IPS-15b (cell line): ENCODE measurements at regions not wholly inside any gene's neighbourhood (a gene's known extent, or its start where the extent isn't known, plus 50 kb on each side); places are given as distances from the start of the nearest gene placed in this dataset.

Experiments used
- H3K27me3 ChIP-seq: one replicate; pipeline ENCODE4 v1.6.1; 2013; ENCODE audit warnings: low read length; ENCODE audit not compliant: control insufficient read depth, insufficient read depth
- H3K36me3 ChIP-seq: one replicate; pipeline ENCODE4 v1.6.1; 2013; ENCODE audit warnings: low read length; ENCODE audit not compliant: control insufficient read depth, insufficient read depth
- H3K4me1 ChIP-seq: one replicate; pipeline ENCODE4 v1.6.1; 2013; ENCODE audit warnings: mild to moderate bottlenecking, low read length; ENCODE audit not compliant: control insufficient read depth, insufficient read depth
- H3K4me3 ChIP-seq: one replicate; pipeline ENCODE4 v1.5.1; 2013; ENCODE audit warnings: low read depth, low read length
- H3K9ac ChIP-seq: one replicate; pipeline ENCODE4 v1.6.1; 2013; ENCODE audit warnings: low read depth, mild to moderate bottlenecking, low read length
- H3K9me3 ChIP-seq: one replicate; pipeline ENCODE4 v1.6.1; 2013; ENCODE audit warnings: mild to moderate bottlenecking, low read length; ENCODE audit not compliant: control insufficient read depth, insufficient read depth

GRCh38 chr2:180664507-180664906, 315.9 kb upstream of the UBE2E3 start:
- Histone ChIP-seq H3K9ac (no peak overlapping the region), H3K4me1 (no peaks in the 10 kb centered on the region), H3K36me3 (no peaks in the 10 kb centered on the region), H3K4me3 (no peak overlapping the region), H3K27me3 (no peaks in the 10 kb centered on the region), H3K9me3 (no peaks in the 10 kb centered on the region)

- Histone ChIP-seq H3K36me3 (no peaks in the 10 kb centered on the region), H3K27me3 (no peaks in the 10 kb centered on the region), H3K4me3 (no peak overlapping the region), H3K9ac (no peak overlapping the region), H3K4me1 (no peaks in the 10 kb centered on the region), H3K9me3 (no peaks in the 10 kb centered on the region)
Measured at GRCh38 chr2:180662941-180663471, 317.4 kb upstream of the UBE2E3 start.

GRCh38 chr2:180662521-180662920, 317.9 kb upstream of the UBE2E3 start:
- no peaks in the 10 kb centered on the region for H3K27me3 ChIP-seq
- no peaks in the 10 kb centered on the region for H3K36me3 ChIP-seq
- no peaks in the 10 kb centered on the region for H3K9me3 ChIP-seq
- H3K9ac ChIP-seq, result no peak overlapping the region
- H3K4me1 ChIP-seq, result no peaks in the 10 kb centered on the region
- no peak overlapping the region for H3K4me3 ChIP-seq

GRCh38 chr2:180661686-180662030, 318.7 kb upstream of the UBE2E3 start:
- H3K9me3 ChIP-seq, result no peaks in the 10 kb centered on the region
- H3K27me3 ChIP-seq, result no peaks in the 10 kb centered on the region
- H3K4me1 ChIP-seq, result no peaks in the 10 kb centered on the region
- H3K9ac ChIP-seq, result no peak overlapping the region
- H3K36me3 ChIP-seq, result no peaks in the 10 kb centered on the region
- H3K4me3 ChIP-seq, result no peak overlapping the region

- no peaks in the 10 kb centered on the region for H3K36me3 ChIP-seq
- H3K4me3 ChIP-seq, result no peak overlapping the region
- no peaks in the 10 kb centered on the region for H3K27me3 ChIP-seq
- no peaks in the 10 kb centered on the region for H3K9me3 ChIP-seq
- H3K4me1 ChIP-seq, result no peaks in the 10 kb centered on the region
- no peak overlapping the region for H3K9ac ChIP-seq
Measured at GRCh38 chr2:180660881-180661685, 319.3 kb upstream of the UBE2E3 start.

- Histone ChIP-seq H3K4me3 (no peak overlapping the region), H3K27me3 (no peaks in the 10 kb centered on the region), H3K4me1 (no peaks in the 10 kb centered on the region), H3K36me3 (no peaks in the 10 kb centered on the region), H3K9me3 (no peaks in the 10 kb centered on the region), H3K9ac (no peak overlapping the region)
Measured at GRCh38 chr2:180660207-180660606, 320.2 kb upstream of the UBE2E3 start.

GRCh38 chr2:180657054-180657453, 323.4 kb upstream of the UBE2E3 start:
- Histone ChIP-seq H3K9ac (no peak overlapping the region), H3K36me3 (no peaks in the 10 kb centered on the region), H3K9me3 (no peaks in the 10 kb centered on the region), H3K27me3 (no peaks in the 10 kb centered on the region), H3K4me1 (no peaks in the 10 kb centered on the region), H3K4me3 (no peak overlapping the region)

GRCh38 chr2:180656455-180656847, 324.0 kb upstream of the UBE2E3 start:
- Histone ChIP-seq H3K27me3 (no peaks in the 10 kb centered on the region), H3K4me3 (no peak overlapping the region), H3K9ac (no peak overlapping the region), H3K4me1 (no peaks in the 10 kb centered on the region), H3K36me3 (no peaks in the 10 kb centered on the region), H3K9me3 (no peaks in the 10 kb centered on the region)

GRCh38 chr2:180655842-180656454, 324.5 kb upstream of the UBE2E3 start:
- Histone ChIP-seq H3K4me3 (no peak overlapping the region), H3K9me3 (no peaks in the 10 kb centered on the region), H3K4me1 (no peaks in the 10 kb centered on the region), H3K27me3 (no peaks in the 10 kb centered on the region), H3K9ac (no peak overlapping the region), H3K36me3 (no peaks in the 10 kb centered on the region)

- peaks cover under 1% of the 10 kb centered on the region for H3K4me1 ChIP-seq
- H3K36me3 ChIP-seq, result no peaks in the 10 kb centered on the region
- no peak overlapping the region for H3K9ac ChIP-seq
- H3K4me3 ChIP-seq, result no peak overlapping the region
- no peaks in the 10 kb centered on the region for H3K27me3 ChIP-seq
- no peaks in the 10 kb centered on the region for H3K9me3 ChIP-seq
Measured at GRCh38 chr2:180655393-180655792, 325.0 kb upstream of the UBE2E3 start.

- H3K27me3 ChIP-seq, result no peaks in the 10 kb centered on the region
- H3K36me3 ChIP-seq, result no peaks in the 10 kb centered on the region
- H3K4me3 ChIP-seq, result no peak overlapping the region
- H3K4me1 ChIP-seq, result peaks cover 3% of the 10 kb centered on the region
- no peaks in the 10 kb centered on the region for H3K9me3 ChIP-seq
- no peak overlapping the region for H3K9ac ChIP-seq
Measured at GRCh38 chr2:180653481-180653880, 326.9 kb upstream of the UBE2E3 start.

- Histone ChIP-seq H3K9ac (no peak overlapping the region), H3K27me3 (no peaks in the 10 kb centered on the region), H3K4me3 (no peak overlapping the region), H3K36me3 (no peaks in the 10 kb centered on the region), H3K9me3 (no peaks in the 10 kb centered on the region), H3K4me1 (peaks cover 3% of the 10 kb centered on the region)
Measured at GRCh38 chr2:180652794-180653193, 327.6 kb upstream of the UBE2E3 start.
